B cell (primary cell): ENCODE measurements at regions not wholly inside any gene's neighbourhood (a gene's known extent, or its start where the extent isn't known, plus 50 kb on each side); places are given as distances from the start of the nearest gene placed in this dataset.

Experiments
- EZH2 ChIP-seq: IDR thresholded peaks from 2 replicates; pipeline ENCODE4 v1.6.1; 2012; ENCODE audit warnings: borderline replicate concordance, low read depth, mild to moderate bottlenecking, moderate library complexity, low read length; ENCODE audit not compliant: insufficient read depth, poor library complexity, severe bottlenecking
- TF ChIP-seq, protein P1 (sequence below): fragments of 200-600 bp; IDR thresholded peaks from one replicate; pipeline ENCODE4 v1.8.0; 2022; ENCODE audit warnings: antibody characterized with exemption, mild to moderate bottlenecking

DNA sequence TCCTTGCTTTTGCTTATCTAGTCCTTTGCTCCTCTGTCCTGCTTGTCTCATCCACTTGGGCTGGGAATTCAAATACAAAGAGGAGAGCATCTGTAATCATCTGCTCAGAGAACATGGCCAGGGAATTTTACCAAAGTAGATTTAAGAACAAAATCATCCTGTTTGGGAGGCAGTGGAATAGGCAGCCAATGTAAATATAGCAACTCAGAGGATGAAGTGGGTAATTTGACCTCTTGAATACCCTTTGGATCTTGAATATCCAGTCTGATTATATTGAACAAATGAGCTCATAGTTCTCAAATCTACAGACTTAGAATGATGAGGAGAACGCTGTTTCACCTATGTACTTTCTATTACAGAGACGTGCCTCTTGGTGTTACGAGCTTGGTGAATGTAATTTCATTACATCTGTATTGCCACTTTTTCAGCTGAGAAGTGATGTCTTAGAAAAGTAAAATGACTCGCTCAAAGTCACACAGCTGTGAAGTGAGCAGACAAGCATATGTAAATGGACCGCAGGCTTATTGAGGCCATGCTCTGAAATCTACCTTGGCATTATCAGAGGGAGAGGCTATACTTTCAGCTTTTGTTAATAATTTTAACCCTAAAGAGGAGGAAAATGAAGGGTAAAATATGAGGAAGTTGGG lies 266.3 kb downstream of the MTX2 start:
- TF ChIP-seq, protein P1, sequence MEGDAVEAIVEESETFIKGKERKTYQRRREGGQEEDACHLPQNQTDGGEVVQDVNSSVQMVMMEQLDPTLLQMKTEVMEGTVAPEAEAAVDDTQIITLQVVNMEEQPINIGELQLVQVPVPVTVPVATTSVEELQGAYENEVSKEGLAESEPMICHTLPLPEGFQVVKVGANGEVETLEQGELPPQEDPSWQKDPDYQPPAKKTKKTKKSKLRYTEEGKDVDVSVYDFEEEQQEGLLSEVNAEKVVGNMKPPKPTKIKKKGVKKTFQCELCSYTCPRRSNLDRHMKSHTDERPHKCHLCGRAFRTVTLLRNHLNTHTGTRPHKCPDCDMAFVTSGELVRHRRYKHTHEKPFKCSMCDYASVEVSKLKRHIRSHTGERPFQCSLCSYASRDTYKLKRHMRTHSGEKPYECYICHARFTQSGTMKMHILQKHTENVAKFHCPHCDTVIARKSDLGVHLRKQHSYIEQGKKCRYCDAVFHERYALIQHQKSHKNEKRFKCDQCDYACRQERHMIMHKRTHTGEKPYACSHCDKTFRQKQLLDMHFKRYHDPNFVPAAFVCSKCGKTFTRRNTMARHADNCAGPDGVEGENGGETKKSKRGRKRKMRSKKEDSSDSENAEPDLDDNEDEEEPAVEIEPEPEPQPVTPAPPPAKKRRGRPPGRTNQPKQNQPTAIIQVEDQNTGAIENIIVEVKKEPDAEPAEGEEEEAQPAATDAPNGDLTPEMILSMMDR = no peak
- TF ChIP-seq EZH2 = no peak
